T-helper 1 cell treated with Interleukin-12 subunit alpha and Interleukin-12 subunit beta and Interleukin-4 antibody, amounts not matched to agents 30 μg/mL and 1 μg/mL, for 36 hours (primary cell): ENCODE measurements at regions not wholly inside any gene's neighbourhood (a gene's known extent, or its start where the extent isn't known, plus 50 kb on each side); places are given as distances from the start of the nearest gene placed in this dataset.
"Not testable (repeated sequence)": the region's sequence is repeated elsewhere in the genome, so short reads cannot be mapped to it uniquely, and the experiment has no call there.

Experiments
- H3K27ac Mint-ChIP-seq: one replicate; pipeline ENCODE4 v1.8.0; 2021; ENCODE audit warnings: mild to moderate bottlenecking, mixed read lengths
- H3K27me3 Mint-ChIP-seq: one replicate; pipeline ENCODE4 v1.8.0; 2021; ENCODE audit warnings: low read depth, mixed read lengths
- H3K36me3 Mint-ChIP-seq: one replicate; pipeline ENCODE4 v1.8.0; 2021; ENCODE audit warnings: low read depth, mixed read lengths
- H3K4me1 Mint-ChIP-seq: one replicate; pipeline ENCODE4 v1.8.0; 2021; ENCODE audit warnings: low read depth, mixed read lengths
- H3K4me3 Mint-ChIP-seq: one replicate; pipeline ENCODE4 v1.8.0; 2021; ENCODE audit warnings: mild to moderate bottlenecking, moderate library complexity, mixed read lengths
- H3K9me3 Mint-ChIP-seq: one replicate; pipeline ENCODE4 v1.8.0; 2021; ENCODE audit warnings: mixed read lengths

DNA sequence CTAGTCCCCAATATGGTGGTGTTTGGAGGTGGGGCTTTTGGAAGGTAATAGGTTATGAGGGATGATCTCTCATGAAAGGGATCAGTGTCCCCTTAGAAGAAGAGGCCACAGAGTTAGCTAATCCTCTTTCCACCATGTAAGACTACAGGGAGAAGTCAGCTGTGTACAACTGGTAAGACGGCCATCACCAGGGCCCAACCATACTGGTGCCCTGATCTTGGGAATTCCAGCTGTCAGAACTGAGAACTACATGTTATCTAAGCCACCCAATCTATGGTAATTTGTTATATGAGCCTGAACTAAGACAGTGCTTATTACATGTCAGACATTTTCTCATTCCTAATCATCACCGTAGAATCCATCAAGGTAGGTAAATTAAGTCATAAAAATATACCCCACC lies 77.7 kb upstream of the ZNF217 start:
- no peaks in the 10 kb centered on the region for H3K4me1 Mint-ChIP-seq
- H3K27ac Mint-ChIP-seq, result no peak overlapping the region
- H3K27me3 Mint-ChIP-seq, result no peaks in the 10 kb centered on the region
- H3K9me3 Mint-ChIP-seq, result no peaks in the 10 kb centered on the region
- no peaks in the 10 kb centered on the region for H3K36me3 Mint-ChIP-seq
- H3K4me3 Mint-ChIP-seq, result no peak overlapping the region

DNA sequence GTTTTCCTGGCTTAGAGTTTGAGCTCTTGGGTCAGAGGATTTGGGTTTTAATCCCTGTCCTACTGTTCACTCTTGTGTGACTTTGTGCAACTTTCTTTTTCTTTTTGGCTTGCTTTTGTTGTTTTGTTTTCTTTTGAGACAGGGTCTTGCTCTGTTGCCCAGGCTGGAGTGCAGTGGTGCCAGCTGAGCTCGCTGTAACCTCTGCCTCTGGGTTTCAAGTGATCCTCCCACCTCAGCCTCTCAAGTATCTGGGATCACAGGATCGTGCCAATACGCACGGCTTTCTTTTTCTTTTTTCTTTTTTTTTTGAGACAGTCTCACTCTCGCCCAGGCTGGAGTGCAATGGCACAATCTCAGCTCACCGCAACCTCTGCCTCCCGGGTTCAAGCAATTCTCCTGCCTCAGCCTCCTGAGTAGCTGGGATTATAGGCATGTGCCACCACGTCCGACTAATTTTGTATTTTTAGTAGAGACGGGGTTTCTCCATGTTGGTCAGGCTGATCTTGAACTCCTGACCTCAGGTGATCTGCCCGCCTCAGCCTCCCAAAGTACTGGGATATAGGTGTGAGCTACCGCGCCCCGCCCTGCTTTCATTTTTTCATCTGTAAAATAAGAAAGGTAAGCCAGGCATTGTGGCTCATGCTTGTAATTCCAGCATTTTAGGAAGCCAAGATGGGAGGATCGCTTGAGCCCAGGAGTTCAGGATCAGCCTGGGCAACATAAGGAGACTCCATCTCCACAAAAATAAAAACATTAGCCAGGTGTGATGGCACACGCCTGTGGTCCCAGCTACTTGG lies 76.1 kb upstream of the ZNF217 start:
- not testable (repeated sequence) for H3K27ac Mint-ChIP-seq, H3K4me1 Mint-ChIP-seq, H3K4me3 Mint-ChIP-seq, H3K9me3 Mint-ChIP-seq, H3K36me3 Mint-ChIP-seq, H3K27me3 Mint-ChIP-seq

DNA sequence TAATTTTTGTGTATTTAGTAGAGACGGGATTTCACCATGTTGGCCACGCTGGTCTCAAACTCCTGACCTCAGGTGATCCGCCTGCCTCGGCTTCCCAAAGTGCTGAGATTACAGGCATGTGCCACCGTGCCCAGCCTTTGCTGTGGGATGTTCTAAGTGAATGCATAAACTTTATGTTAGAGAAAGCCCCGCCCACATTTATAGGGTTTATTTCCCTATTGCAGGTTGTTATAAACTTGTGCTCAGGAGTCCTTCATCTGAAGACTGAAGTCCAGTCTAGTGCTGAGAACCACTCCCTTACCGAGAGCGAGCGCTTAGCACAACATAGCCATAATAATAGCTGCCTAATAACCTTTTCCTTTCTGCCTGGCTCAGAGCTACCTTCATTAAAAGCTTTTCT lies 75.4 kb upstream of the ZNF217 start:
- no peaks in the 10 kb centered on the region for H3K36me3 Mint-ChIP-seq

DNA sequence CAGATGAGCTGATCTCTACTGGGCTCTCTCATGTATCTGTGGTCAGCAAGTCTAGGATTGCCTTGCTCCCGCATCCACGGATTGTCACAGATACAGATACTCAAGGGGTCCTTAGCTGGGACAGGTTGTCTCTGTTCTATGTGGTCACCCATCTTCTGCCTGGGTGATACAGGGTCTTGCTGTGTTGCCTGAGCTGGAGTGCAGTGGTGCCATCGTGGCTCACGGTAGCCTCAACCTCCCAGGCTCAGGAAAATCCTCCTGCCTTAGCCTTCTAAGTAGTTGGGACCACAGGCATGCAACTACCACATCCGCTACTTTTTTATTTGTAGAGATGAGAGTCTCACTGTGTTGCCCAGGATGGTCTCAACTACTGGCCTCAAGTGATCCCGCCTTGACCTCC lies 72.5 kb upstream of the ZNF217 start:
- no peaks in the 10 kb centered on the region for H3K9me3 Mint-ChIP-seq
- peaks cover 10% of the 10 kb centered on the region for H3K4me1 Mint-ChIP-seq
- no peak overlapping the region for H3K27ac Mint-ChIP-seq
- H3K36me3 Mint-ChIP-seq, result peaks cover 1% of the 10 kb centered on the region
- H3K4me3 Mint-ChIP-seq, result no peak overlapping the region
- no peaks in the 10 kb centered on the region for H3K27me3 Mint-ChIP-seq

More for the DNA sequence above, 75.4 kb upstream of the ZNF217 start:
- Mint-ChIP-seq H3K27ac (no peak overlapping the region), H3K27me3 (no peaks in the 10 kb centered on the region), H3K4me3 (no peak overlapping the region), H3K4me1 (no peaks in the 10 kb centered on the region), H3K9me3 (no peaks in the 10 kb centered on the region)

DNA sequence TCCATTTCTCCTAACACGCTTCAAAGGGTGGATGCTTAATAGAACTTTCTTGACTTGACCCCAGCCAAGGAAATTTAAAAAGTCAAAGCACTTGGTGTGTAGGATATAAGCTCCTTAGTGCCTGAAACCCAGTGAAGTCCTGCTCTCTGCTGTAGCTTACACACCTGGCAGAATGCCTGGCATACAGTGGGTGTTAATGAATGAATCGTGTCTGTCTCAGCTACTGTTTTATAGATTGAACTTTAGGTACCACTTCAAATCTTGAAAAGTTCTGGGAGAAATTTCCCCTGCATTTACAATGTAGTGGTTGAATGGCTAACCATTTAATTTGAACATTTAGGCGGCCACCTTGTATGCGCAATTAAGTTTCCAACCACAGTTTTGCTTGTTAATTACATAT lies 70.5 kb upstream of the ZNF217 start:
- no peaks in the 10 kb centered on the region for H3K9me3 Mint-ChIP-seq
- no peak overlapping the region for H3K27ac Mint-ChIP-seq
- peaks cover 25% of the 10 kb centered on the region for H3K4me1 Mint-ChIP-seq
- no peaks in the 10 kb centered on the region for H3K27me3 Mint-ChIP-seq
- no peak overlapping the region for H3K4me3 Mint-ChIP-seq
- H3K36me3 Mint-ChIP-seq, result peaks cover 4% of the 10 kb centered on the region

DNA sequence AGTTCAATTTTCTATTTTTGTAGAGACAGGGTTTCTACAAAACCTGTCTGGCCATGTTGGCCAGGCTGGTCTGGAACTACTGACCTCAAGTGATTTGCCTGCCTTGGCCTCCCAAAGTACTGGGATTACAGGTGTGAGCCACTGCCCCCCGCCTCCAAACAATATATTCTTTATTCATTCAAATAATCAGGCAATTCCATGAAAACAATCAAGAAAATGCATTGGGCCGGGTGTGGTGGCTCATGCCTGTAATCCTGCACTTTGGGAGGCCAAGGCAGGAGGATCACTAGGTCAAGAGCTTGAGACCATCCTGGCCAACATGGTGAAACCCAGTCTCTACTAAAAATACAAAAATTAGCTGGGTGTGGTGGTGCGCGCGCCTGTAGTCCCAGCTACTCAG lies 69.9 kb upstream of the ZNF217 start:
- not testable (repeated sequence) for H3K4me3 Mint-ChIP-seq, H3K9me3 Mint-ChIP-seq, H3K27me3 Mint-ChIP-seq, H3K36me3 Mint-ChIP-seq, H3K27ac Mint-ChIP-seq
- H3K4me1 Mint-ChIP-seq, result peaks cover 27% of the 10 kb centered on the region

DNA sequence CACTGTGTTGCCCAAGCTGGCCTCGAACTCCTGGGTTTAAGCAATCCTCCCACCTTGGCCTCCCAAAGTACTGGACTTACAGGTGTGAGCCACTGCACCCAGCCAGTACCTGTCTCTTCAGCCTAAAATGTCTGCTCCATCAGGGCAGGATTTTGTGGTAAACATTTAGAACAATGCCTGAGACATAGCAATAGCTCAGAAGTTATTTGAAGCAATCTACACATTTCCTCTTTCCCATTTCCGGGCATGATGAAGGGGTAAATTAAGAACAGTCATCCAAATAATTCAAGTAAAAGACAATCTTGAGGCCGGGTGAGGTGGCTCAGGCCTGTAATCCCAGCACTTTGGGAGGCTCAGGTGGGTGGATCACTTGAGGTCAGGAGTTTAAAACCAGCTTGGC lies 69.0 kb upstream of the ZNF217 start:
- H3K36me3 Mint-ChIP-seq, result peaks cover 4% of the 10 kb centered on the region
- H3K4me3 Mint-ChIP-seq, result no peak overlapping the region
- H3K4me1 Mint-ChIP-seq, result peaks cover 34% of the 10 kb centered on the region
- H3K27ac Mint-ChIP-seq, result no peak overlapping the region
- no peaks in the 10 kb centered on the region for H3K27me3 Mint-ChIP-seq
- H3K9me3 Mint-ChIP-seq, result no peaks in the 10 kb centered on the region

DNA sequence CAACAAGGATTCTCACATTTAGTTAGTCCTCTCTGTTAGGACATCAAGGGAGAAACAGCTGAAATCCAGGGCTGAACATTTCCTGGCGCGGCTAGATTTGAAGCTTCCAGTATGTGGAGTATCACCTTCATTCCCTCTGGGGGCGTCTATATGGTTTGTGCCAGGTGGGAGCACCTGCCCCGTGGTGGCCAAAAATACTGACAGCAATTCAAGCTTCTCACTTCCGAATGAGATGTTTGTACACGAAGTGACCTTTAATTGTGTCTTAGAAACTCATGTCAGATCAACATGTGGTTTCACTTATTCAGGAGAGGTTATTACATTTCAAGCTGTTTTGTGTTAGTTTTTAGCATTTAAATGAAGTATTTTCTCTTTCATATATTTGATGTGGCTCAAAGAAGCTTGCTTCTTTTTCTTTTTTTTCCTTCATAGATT lies 67.3 kb upstream of the ZNF217 start:
- Mint-ChIP-seq H3K27ac (peak overlapping the region; percentile 88), H3K27me3 (no peaks in the 10 kb centered on the region), H3K36me3 (peaks cover 4% of the 10 kb centered on the region), H3K4me3 (peak overlapping the region; percentile 79), H3K9me3 (no peaks in the 10 kb centered on the region), H3K4me1 (peaks cover 51% of the 10 kb centered on the region)

DNA sequence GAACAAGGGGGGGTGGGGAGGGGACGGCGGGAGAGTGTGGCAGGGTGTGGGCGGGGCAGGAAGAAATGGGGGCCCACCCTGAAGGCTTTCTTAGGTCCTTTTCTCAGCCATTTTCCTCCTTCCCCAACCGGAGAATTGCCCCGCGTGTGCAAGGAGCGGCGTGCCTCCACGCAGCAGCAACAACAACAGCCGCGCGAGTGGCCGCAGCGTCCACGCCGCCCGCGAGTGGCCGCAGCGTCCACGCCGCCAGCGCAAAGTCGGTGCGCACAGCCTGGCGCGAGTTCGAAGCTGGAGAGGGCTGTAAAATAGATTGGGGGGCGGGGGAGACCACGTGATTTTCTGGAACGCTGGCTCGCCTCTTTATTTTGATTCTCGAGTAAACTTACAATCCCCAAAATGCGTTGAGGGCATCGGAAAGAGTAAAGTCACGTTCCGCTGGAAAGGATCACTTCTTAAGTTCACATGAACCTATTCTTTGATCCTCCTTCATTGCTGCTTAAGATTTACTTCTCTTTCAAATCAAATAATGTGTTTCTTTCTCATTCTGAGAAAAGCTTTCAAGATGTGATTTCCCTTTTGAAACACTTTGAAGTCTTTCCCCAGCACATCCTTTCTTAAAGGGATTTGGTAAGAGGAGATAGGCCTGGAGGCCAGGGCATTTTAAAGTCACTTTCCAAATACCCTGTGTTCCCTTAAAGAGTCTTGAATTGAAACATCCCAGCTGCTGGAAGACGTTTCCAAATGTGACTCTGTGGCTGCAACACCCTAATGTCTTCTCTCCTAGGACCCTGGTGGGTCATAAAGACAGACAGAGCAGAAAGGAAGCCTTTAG lies 66.7 kb upstream of the ZNF217 start:
- Mint-ChIP-seq H3K27me3 (no peaks in the 10 kb centered on the region), H3K27ac (peak overlapping the region; percentile 88), H3K9me3 (no peaks in the 10 kb centered on the region), H3K4me3 (peak overlapping the region; percentile 79), H3K4me1 (peaks cover 54% of the 10 kb centered on the region), H3K36me3 (peaks cover 4% of the 10 kb centered on the region)

DNA sequence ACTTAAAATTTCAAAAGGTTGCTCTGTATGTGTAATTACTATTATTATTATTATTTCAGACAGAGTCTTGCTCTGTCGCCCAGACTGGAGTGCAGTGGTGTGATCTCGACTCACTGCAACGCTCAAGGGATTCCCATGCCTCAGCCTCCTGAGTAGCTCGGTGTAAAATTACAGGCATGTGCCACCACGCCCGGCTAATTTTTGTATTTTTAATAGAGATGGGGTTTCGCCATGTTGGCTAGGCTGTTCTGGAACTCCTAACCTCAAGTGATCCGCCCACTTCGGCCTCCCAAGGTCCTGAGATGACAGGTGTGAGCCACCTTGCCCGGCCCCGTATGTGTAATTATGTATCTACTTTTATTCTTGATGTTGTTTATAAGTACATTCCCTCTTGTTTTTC lies 65.3 kb upstream of the ZNF217 start:
- Mint-ChIP-seq H3K27ac (no peak overlapping the region), H3K36me3 (peaks cover 4% of the 10 kb centered on the region), H3K4me3 (no peak overlapping the region), H3K9me3 (no peaks in the 10 kb centered on the region), H3K4me1 (peaks cover 59% of the 10 kb centered on the region), H3K27me3 (no peaks in the 10 kb centered on the region)

DNA sequence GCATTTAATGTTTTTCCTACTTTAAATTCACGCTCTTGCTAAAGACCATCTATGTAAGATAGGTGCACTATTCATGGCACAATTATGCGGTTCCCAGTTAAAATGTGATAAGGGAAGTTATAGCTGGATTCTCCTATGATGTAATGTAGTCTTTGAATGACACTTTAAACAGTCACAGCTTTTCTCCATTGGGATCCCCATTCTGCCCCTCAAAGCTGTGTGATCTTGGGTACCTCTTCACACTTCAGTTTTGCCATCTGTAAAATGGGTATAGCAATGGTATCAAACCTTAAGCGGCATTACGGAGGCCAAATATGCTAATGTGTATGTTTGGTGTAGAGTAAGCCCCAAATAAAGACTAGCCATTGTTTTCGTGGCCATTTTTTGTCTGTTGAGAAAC lies 64.7 kb upstream of the ZNF217 start:
- H3K27me3 Mint-ChIP-seq, result no peaks in the 10 kb centered on the region
- peaks cover 4% of the 10 kb centered on the region for H3K36me3 Mint-ChIP-seq
- peak overlapping the region; percentile 45 for H3K27ac Mint-ChIP-seq
- H3K4me1 Mint-ChIP-seq, result peaks cover 60% of the 10 kb centered on the region
- no peak overlapping the region for H3K4me3 Mint-ChIP-seq
- H3K9me3 Mint-ChIP-seq, result no peaks in the 10 kb centered on the region

DNA sequence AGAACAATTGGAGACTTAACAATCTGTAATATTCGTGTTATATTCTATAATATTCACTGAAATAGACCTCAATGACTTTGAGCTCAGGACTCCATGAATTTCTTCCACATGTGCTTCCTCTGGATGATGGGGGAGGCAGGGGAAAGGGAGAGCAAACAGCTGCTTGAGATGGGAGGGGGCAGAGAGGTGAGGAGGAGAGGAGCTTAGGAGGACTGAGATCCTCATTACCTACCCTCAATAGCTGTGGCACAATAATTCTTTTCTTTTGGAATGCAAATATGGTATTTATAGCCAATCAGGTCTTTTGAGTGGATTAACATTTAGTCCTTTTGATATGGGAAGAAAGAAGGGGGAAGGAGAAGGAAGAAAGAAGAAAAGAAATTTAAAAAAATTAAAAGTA lies 64.1 kb upstream of the ZNF217 start:
- Mint-ChIP-seq H3K4me1 (peaks cover 66% of the 10 kb centered on the region), H3K9me3 (no peaks in the 10 kb centered on the region), H3K27me3 (no peaks in the 10 kb centered on the region), H3K27ac (peak overlapping the region; percentile 26), H3K36me3 (peaks cover 7% of the 10 kb centered on the region), H3K4me3 (no peak overlapping the region)

DNA sequence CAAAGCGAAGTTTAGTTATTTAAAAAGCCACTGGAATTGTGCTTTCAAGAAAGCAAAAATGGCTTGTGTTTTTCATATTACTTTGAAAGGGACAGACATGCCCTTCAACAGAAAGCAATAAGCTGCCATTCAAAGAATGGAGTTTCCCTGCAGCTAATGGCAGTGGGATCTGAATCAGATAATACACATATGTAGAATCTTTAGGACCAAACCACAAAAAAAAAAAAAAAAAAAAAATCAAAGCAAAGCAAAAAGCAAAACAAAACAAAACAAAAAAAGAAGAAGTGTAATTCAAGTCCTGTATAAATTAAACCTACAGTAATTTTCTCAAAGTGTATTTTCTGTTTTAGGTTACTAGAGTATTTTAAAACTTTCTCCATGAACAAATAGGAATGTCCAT lies 63.6 kb upstream of the ZNF217 start:
- Mint-ChIP-seq H3K4me3 (no peak overlapping the region), H3K27ac (peak overlapping the region; percentile 7), H3K4me1 (peaks cover 68% of the 10 kb centered on the region), H3K9me3 (no peaks in the 10 kb centered on the region), H3K36me3 (peaks cover 7% of the 10 kb centered on the region), H3K27me3 (no peaks in the 10 kb centered on the region)

DNA sequence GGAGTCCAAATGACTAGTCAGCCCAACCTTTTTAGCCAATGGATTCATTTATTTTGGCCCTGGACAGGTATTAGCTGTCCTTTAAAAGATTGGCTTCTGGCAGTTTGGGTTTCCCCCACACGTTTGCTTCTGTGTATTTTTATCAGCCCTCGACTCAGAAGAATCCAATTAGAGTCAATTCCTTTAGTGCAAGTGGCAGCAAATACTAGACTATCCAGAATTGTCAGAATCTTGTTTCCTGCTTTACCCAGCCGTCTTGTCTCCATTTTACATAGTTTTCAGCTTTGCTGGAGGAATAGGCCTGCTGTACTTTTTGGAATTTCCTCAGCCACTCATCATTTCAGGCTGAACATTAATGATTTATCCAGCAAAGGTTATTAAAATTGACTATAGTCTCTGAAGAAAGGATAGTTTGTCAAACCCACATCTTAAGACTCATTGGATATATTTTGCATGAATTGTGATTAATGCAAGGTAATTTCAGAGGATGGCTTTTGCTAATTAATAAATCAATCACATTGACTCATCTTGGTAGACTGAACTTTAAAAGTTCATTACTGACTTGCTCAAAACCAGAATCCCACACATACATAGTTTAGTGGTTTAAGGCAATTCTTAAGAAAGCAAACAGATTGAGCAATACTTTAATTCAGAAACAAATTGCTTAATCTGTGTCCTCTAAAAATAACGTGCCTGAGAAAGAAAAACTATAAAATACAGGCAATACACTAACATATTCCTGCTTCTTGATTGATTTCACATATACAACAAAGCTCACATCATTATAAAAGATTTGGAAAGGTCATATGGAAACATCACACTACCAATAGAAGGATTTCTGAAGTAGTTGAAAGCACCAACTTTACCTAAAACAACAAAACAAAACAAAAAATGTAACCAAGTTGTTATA lies 62.9 kb upstream of the ZNF217 start:
- Mint-ChIP-seq H3K9me3 (no peaks in the 10 kb centered on the region), H3K4me1 (peaks cover 69% of the 10 kb centered on the region), H3K27me3 (no peaks in the 10 kb centered on the region), H3K36me3 (peaks cover 7% of the 10 kb centered on the region), H3K27ac (peak overlapping the region; percentile 57), H3K4me3 (no peak overlapping the region)
